HUES6 (cell line): ENCODE measurements at regions not wholly inside any gene's neighbourhood (a gene's known extent, or its start where the extent isn't known, plus 50 kb on each side); places are given as distances from the start of the nearest gene placed in this dataset.

Experiments
- H3K27ac ChIP-seq: 2 replicates; pipeline ENCODE4 v1.7.0; 2013; ENCODE audit warnings: low read depth, mild to moderate bottlenecking, low read length, inconsistent platforms
- H3K27me3 ChIP-seq: 2 replicates; pipeline ENCODE4 v1.6.1; 2013; ENCODE audit warnings: low read length; ENCODE audit not compliant: control insufficient read depth, insufficient read depth
- H3K36me3 ChIP-seq: 2 replicates; pipeline ENCODE4 v1.6.1; 2013; ENCODE audit warnings: low read length; ENCODE audit not compliant: control insufficient read depth, insufficient read depth
- H3K4me1 ChIP-seq: 2 replicates; pipeline ENCODE4 v1.6.1; 2013; ENCODE audit warnings: low read length; ENCODE audit not compliant: control insufficient read depth, insufficient read depth
- H3K4me3 ChIP-seq: 2 replicates; pipeline ENCODE4 v1.5.1; 2013; ENCODE audit warnings: low read depth, low read length
- H3K9ac ChIP-seq: one replicate; pipeline ENCODE4 v1.6.1; 2013; ENCODE audit warnings: mild to moderate bottlenecking, low read length
- H3K9me3 ChIP-seq: 2 replicates; pipeline ENCODE4 v1.6.1; 2013; ENCODE audit warnings: low read depth, low read length; ENCODE audit not compliant: control insufficient read depth, insufficient read depth

DNA sequence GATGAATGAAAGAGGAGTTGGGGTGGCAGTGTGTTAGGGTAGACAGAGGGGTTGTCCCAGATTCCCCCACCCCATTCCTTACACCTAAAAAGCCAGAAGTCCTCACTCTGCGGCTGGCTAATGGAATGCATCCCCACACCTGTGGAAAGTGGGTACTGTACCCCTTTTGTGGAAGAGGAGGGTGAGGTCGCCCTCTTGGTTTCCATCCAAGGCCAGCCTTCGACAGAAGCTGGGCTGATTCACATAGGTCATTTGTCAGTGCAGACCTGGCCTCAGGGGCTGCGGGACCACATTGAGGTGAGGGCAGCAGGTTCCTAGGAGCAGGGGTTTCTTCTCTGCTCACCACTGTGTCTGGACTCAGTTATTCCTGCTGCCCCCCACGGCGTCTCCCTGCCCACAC lies 671.6 kb downstream of the MATN1 start:
- no peak overlapping the region for H3K27ac ChIP-seq
- no peaks in the 10 kb centered on the region for H3K27me3 ChIP-seq
- no peaks in the 10 kb centered on the region for H3K9me3 ChIP-seq
- H3K4me1 ChIP-seq: peaks cover 6% of the 10 kb centered on the region
- H3K9ac ChIP-seq: no peak overlapping the region
- H3K4me3 ChIP-seq: no peak overlapping the region
- H3K36me3 ChIP-seq: no peaks in the 10 kb centered on the region

DNA sequence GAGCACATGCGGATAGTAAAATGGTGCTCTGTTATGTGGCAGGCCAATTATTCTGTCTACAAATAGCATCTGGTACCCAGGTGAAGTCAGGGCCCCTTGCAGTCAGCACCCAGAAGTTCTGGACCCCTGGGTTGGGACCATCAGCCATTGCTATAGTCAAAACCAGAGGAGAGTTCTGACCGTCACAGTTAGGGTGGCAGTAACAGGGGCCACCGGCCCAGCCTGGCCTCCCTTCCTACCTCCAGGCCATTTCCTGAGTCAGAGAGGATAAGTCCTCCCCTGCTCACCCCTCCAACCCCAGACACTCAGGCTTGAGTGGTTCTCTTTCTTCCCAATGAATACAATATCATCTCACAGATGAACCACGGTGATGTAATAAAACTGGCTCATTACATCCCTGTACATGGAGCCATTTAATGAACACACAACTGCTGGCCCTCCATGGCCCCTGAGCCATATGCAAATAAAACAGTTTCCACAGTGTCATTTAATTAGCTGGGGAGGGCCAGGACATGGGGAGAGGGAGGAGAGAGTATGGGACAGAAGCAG lies 673.6 kb downstream of the MATN1 start:
- Histone ChIP-seq H3K9me3 (no peaks in the 10 kb centered on the region), H3K4me3 (no peak overlapping the region), H3K4me1 (peaks cover 6% of the 10 kb centered on the region), H3K27me3 (no peaks in the 10 kb centered on the region), H3K27ac (no peak overlapping the region), H3K36me3 (no peaks in the 10 kb centered on the region), H3K9ac (no peak overlapping the region)

DNA sequence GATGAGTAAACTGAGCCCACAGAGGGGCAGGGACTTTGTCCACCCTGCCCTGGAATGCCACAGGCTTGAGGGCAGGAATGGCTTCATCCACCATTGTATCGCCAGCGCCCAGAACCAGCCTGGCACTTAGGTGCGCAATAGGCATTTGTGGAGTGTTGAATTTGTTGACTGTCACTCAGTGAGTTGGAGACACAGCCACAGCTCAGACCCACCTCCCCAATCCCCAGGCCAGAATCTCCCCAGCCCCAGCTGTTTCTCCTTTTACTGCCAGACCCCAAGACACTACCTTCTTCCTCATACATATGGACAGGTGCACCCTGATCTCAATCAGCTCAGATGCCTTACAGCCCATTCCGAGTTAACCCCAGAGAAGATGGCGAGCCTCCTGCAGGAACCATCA lies 674.5 kb downstream of the MATN1 start:
- Histone ChIP-seq H3K9me3 (no peaks in the 10 kb centered on the region), H3K9ac (no peak overlapping the region), H3K27ac (no peak overlapping the region), H3K36me3 (no peaks in the 10 kb centered on the region), H3K27me3 (no peaks in the 10 kb centered on the region), H3K4me3 (no peak overlapping the region), H3K4me1 (no peaks in the 10 kb centered on the region)

DNA sequence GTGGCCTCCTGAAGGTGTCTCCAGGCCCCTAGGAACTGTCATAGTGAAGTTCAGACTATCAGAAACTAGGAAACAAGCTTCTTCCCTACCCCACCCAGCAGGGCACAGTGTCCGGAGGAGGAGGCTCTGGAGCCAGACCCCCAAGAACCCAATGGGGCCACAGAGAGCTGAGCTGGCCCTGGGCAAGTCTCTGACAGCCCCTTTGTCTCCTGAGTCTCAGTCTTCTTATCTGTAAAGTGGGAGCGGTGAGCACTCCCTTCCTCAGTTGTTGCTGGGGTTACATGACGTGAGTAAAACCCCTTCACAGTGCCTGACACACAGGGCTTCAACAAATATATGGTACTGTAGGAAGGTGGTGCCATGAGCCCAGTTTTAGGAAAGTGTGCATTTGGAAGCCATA lies 675.8 kb downstream of the MATN1 start:
- Histone ChIP-seq H3K4me1 (no peaks in the 10 kb centered on the region), H3K36me3 (no peaks in the 10 kb centered on the region), H3K27me3 (no peaks in the 10 kb centered on the region), H3K4me3 (no peak overlapping the region), H3K9ac (no peak overlapping the region), H3K27ac (no peak overlapping the region), H3K9me3 (peaks cover 12% of the 10 kb centered on the region)

DNA sequence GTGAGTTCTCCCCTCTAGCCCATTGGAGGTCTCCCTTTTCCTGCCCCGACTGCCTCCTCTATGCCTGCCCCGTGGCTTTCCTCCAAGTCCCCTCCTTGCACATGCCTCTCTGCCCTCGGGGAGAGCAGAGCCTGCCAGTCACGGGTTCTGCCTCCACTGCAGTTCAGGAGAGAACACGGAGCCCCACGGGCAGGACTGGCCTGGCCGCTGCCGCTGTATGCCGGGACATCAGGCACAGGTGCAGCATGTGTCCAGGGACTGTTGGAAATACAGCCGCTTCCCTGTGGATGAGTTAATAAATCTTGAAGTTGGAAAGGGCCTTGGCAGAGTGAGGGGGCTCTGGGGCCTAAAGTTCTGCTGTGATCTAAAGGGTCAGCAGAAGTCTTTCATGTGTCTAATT lies 676.6 kb downstream of the MATN1 start:
- H3K4me3 ChIP-seq: no peak overlapping the region
- no peak overlapping the region for H3K27ac ChIP-seq
- no peaks in the 10 kb centered on the region for H3K4me1 ChIP-seq
- H3K9ac ChIP-seq: no peak overlapping the region
- no peaks in the 10 kb centered on the region for H3K27me3 ChIP-seq
- H3K9me3 ChIP-seq: peaks cover 16% of the 10 kb centered on the region
- no peaks in the 10 kb centered on the region for H3K36me3 ChIP-seq

DNA sequence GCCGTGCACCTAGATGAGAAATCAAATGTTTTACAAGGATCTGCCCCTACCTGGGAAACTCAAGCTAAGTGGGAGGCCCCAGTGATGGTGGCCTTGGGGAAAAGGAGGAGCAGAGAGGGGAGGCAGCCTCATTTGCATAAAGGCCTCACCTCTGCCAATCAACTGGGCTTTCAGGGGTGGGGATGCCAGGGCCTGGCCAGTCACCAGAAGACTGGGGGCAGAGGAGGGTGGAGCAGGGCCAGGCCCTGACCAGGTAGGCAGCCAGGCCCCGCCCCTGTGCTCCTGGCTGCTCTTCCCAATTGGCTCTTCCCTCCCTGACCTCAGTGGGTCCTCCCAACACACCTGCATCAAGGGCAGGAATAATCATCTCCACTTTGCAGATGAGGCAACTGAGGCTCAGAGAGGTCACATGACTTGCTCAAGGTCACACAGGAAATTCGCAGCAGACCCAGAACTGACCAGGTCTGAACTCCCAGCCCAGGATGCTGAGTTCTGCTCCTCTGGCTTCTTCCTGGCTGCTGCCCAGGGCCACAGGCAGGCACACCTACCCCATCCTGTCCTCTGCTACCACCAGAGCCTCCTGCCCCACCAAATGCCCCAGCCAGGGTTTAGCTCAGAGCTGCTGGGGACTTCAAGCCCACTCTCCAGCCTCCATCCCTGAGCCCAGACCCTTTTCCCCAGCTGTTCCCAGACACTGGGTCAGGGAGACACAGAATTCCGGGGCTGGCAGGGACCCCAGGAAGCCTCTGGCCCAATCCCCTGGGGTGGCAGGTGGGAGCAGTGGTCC lies 677.9 kb downstream of the MATN1 start:
- peaks cover 16% of the 10 kb centered on the region for H3K9me3 ChIP-seq
- H3K4me1 ChIP-seq: no peaks in the 10 kb centered on the region
- no peak overlapping the region for H3K9ac ChIP-seq
- H3K27ac ChIP-seq: no peak overlapping the region
- no peak overlapping the region for H3K4me3 ChIP-seq
- H3K36me3 ChIP-seq: no peaks in the 10 kb centered on the region
- no peaks in the 10 kb centered on the region for H3K27me3 ChIP-seq

DNA sequence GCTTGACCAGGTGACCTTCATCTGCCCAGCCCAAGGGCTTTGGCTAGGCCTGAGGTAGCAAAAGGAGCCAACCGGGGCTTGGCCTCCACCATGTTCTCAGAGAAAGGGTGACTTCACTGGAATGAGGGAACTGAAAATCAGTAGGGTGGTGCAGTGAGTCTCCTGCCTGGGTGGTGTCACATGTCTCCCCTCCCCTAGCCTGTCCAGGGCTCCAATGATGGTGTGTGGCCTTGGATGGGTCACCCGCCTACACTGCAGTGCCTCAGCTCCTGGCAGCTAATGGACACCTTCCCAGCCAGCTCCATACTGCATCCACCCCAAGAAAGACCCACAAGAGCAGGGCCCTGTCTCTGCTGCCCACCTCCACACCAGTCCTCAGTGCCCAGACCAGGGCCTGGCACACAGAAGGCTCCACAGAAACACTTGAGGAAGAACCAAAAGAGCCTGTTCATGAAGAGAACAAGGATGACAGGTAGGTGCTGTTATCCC lies 678.7 kb downstream of the MATN1 start:
- Histone ChIP-seq H3K4me1 (no peaks in the 10 kb centered on the region), H3K36me3 (no peaks in the 10 kb centered on the region), H3K9me3 (peaks cover 16% of the 10 kb centered on the region), H3K4me3 (no peak overlapping the region), H3K27me3 (no peaks in the 10 kb centered on the region), H3K27ac (no peak overlapping the region), H3K9ac (no peak overlapping the region)

DNA sequence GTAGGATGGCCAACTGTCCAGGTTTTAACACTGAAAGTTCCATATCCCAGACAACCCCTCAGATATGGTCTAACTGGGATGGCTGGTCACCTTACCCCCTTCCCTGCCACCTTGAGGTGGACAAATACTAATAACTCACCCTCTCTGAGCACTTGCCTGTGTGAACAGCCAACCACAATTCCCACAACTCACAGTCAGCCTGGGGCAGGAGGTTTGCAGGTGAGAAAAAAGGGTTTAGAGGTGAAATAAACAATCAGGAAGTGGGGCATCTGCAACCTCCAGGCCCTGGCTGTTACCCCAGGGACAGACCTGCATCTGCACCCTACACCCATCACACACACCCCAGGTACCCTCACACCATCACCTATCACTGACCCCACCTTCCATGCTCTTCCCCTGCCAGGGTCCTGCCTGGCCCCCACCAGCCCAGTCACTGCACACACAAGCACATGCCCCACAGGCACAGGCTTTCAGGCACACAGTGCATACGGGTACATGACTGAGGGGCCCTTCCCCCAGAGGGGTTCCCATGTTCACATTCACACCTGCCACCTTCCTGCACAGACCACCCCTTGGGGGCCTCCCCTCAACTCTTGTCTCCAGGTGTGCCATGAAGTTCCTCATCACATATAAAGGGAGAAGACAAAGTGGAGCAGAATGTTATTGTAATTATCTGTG lies 679.5 kb downstream of the MATN1 start:
- Histone ChIP-seq H3K27me3 (no peaks in the 10 kb centered on the region), H3K4me1 (no peaks in the 10 kb centered on the region), H3K9ac (no peak overlapping the region), H3K27ac (no peak overlapping the region), H3K9me3 (peaks cover 16% of the 10 kb centered on the region), H3K36me3 (no peaks in the 10 kb centered on the region), H3K4me3 (no peak overlapping the region)

DNA sequence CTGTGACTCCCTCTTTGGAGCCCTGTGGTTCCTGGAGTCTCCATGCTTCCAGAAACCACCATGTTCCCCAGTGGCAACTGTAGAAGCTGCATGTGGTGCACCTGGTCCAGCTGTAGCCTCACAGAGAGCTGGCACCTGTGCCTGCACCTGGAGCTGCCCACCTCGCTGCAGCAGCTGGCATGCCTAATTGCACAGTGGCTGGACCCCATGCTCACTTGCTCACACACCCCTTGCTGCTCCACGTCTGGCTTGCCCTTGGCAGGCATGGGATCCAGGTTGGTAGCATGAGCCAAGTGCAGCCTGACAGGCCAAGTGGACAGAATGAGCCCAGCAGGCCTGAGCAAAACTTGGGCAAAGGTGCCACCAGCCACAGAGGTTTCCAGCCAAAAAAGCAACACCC lies 680.1 kb downstream of the MATN1 start:
- H3K9ac ChIP-seq: no peak overlapping the region
- H3K27me3 ChIP-seq: no peaks in the 10 kb centered on the region
- H3K9me3 ChIP-seq: peaks cover 16% of the 10 kb centered on the region
- no peak overlapping the region for H3K27ac ChIP-seq
- H3K36me3 ChIP-seq: no peaks in the 10 kb centered on the region
- no peaks in the 10 kb centered on the region for H3K4me1 ChIP-seq
- H3K4me3 ChIP-seq: no peak overlapping the region

DNA sequence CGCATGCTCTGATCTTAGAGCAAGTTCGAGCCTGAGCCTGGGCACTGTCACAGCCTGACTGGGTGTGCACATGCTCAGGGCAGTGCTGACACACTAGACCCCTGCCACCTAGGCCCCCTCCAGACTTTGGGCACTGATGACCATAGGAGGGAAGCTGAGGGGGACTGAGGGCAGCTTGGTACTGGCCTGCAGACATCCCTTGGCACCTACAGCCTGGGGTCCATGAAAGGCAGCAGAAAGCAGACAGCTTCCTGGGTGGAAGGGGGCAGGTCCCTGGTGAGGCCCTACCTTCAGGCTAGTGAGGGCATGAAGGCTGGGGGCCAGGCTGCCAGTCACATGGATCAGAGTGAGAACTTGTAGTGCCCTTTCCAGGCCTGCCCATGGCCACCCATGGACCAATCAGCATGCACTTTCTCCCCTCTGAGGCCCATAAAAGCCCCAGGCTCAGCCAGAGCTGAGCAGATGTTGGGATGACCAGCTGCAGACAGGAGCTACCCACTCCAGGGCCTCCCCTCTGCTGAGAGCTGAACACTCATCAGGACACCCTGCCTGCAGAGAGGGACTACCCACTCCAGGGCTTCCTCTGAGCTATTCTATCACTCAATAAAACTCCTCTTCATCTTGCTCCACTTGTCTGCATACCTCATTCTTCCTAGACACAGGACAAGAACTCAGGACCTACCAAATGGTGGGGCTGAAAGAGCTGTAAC lies 680.8 kb downstream of the MATN1 start:
- Histone ChIP-seq H3K4me1 (no peaks in the 10 kb centered on the region), H3K9ac (no peak overlapping the region), H3K27ac (no peak overlapping the region), H3K27me3 (no peaks in the 10 kb centered on the region), H3K4me3 (no peak overlapping the region), H3K36me3 (no peaks in the 10 kb centered on the region), H3K9me3 (peaks cover 16% of the 10 kb centered on the region)
